Progenitor cell of endocrine pancreas (in vitro differentiated cells): ENCODE measurements at regions not wholly inside any gene's neighbourhood (a gene's known extent, or its start where the extent isn't known, plus 50 kb on each side); places are given as distances from the start of the nearest gene placed in this dataset.

Experiments used
- DNase-seq: peaks from one replicate; pipeline ENCODE4 v3.0.0; 2021; ENCODE audit warnings: low spot score; ENCODE audit not compliant: unreplicated experiment
- H3K27ac Mint-ChIP-seq: 2 replicates; pipeline ENCODE4 v1.8.0; 2021; ENCODE audit warnings: mild to moderate bottlenecking, moderate library complexity, mixed read lengths
- H3K27me3 Mint-ChIP-seq: 2 replicates; pipeline ENCODE4 v1.8.0; 2021; ENCODE audit warnings: mixed read lengths
- H3K36me3 Mint-ChIP-seq: 2 replicates; pipeline ENCODE4 v1.8.0; 2022; ENCODE audit warnings: mixed read lengths; ENCODE audit not compliant: insufficient read depth
- H3K4me1 Mint-ChIP-seq: 2 replicates; pipeline ENCODE4 v1.8.0; 2021; ENCODE audit warnings: low read depth, mixed read lengths
- H3K4me3 Mint-ChIP-seq: 2 replicates; pipeline ENCODE4 v1.8.0; 2021; ENCODE audit warnings: low read depth, mild to moderate bottlenecking, moderate library complexity, mixed read lengths
- H3K9me3 Mint-ChIP-seq: 2 replicates; pipeline ENCODE4 v1.8.0; 2021; ENCODE audit warnings: low read depth, mixed read lengths
- TF ChIP-seq, protein P1 (sequence below): fragments of 200-600 bp; sonication (generic); IDR thresholded peaks from one replicate; pipeline ENCODE4 v1.5.0; 2021; ENCODE audit warnings: antibody characterized with exemption, mild to moderate bottlenecking; ENCODE audit not compliant: unreplicated experiment

DNA sequence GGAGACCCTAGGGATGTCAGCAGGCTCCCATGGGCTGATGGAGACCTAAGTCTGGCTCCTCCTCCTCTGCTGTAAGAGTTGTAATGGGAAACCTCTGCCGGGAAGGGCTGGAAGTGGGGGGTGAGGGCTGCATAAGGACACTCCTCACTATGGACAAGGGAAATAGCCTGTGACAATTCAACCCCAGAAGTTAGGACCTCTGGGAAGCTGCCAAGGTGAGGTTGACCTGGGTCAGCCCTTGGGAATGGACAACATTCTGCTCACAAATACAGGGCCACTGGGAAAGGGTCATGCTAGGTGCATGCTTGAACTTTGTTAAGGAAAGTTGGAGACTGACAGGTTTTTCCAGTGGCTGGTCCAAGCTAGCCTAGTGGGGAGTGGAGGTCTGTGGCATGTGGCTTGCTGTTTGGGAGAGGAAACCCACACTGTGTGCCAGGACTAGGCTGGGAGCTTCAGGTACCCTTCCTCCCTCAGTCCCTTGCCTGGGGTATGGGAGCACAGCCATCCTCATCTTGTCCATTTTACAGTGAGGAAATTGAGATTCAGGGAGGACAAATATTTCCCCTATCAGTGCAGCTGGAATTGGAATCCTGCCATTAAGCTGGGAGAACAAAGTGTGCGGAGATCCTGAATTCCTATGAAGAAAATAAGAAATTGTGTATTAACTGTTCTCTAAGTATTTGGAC is 190.4 kb downstream of the SALL1 start:
- TF ChIP-seq, protein P1, sequence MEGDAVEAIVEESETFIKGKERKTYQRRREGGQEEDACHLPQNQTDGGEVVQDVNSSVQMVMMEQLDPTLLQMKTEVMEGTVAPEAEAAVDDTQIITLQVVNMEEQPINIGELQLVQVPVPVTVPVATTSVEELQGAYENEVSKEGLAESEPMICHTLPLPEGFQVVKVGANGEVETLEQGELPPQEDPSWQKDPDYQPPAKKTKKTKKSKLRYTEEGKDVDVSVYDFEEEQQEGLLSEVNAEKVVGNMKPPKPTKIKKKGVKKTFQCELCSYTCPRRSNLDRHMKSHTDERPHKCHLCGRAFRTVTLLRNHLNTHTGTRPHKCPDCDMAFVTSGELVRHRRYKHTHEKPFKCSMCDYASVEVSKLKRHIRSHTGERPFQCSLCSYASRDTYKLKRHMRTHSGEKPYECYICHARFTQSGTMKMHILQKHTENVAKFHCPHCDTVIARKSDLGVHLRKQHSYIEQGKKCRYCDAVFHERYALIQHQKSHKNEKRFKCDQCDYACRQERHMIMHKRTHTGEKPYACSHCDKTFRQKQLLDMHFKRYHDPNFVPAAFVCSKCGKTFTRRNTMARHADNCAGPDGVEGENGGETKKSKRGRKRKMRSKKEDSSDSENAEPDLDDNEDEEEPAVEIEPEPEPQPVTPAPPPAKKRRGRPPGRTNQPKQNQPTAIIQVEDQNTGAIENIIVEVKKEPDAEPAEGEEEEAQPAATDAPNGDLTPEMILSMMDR = no peak
- Mint-ChIP-seq H3K27me3 (peaks cover 5% of the 10 kb centered on the region), H3K4me3 (no peak overlapping the region), H3K4me1 (peaks cover 8% of the 10 kb centered on the region), H3K27ac (peak overlapping the region; percentile 85), H3K9me3 (no peaks in the 10 kb centered on the region), H3K36me3 (no peaks in the 10 kb centered on the region)
- DNase-seq = no peak

DNA sequence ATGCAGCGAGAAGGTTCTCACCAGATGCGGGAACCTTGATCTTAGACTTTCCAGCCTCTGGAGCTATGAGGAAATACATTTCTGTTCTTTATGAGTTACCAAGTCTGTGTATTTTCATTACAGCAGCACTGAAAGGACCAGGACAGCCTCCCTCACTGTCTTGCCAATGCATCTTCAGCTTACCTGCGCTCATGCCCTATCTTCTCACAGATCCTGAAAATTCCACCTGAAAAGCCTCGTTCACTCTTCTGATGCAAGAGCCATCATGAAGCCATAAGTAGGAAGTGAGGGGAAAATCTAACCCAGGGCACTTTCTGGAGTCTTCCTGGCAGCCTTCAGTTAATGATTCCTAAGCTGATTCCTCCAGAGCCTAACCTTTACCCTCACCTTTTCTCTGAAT is 194.0 kb downstream of the SALL1 start:
- Mint-ChIP-seq H3K36me3 (no peaks in the 10 kb centered on the region), H3K4me1 (peaks cover 12% of the 10 kb centered on the region), H3K9me3 (no peaks in the 10 kb centered on the region), H3K4me3 (no peak overlapping the region), H3K27me3 (peaks cover 24% of the 10 kb centered on the region), H3K27ac (no peak overlapping the region)
- TF ChIP-seq, protein P1 = no peak
- no peak for DNase-seq

DNA sequence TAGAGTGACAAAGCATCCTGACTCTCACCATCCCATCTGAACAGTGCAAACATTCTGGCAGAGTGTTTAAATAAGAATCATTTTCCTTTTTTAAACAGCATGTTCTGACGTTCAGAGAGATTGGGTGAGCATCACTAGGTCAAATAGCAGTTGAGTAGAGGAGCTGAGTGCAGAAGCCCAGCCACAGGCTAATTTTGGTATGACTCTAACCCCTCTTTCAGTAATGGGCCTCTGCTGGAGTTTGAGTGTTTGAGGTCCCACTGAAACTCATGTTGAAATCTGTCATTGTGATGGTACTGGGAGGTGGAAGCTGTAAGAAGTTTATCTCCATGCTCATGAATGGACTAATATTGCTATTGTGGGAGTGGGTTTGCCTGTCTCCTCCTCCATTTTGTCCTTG is 194.4 kb downstream of the SALL1 start:
- Mint-ChIP-seq H3K4me3 (no peak overlapping the region), H3K4me1 (peaks cover 12% of the 10 kb centered on the region), H3K27me3 (peaks cover 24% of the 10 kb centered on the region), H3K36me3 (no peaks in the 10 kb centered on the region), H3K27ac (no peak overlapping the region), H3K9me3 (no peaks in the 10 kb centered on the region)
- no peak for DNase-seq
- TF ChIP-seq, protein P1 = no peak

DNA sequence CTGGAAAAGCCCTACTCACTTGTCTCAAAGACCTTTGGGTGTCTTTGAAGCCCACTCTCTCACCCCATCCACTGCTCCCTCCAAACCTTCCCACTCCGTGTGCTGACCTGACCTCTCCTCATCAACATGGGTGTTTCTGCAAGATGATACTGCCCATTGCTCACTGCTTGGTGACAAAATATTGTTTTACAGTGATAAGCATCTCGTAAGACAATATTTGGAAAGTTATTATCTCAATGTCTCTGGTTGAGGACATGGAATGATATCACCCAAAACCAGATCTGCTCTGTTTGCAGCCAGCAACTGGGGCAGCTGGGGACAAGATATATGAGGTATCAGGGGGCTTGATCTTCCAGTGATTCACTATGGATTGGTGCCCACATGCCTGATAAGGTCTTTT is 195.8 kb downstream of the SALL1 start:
- H3K4me1 Mint-ChIP-seq = peaks cover 12% of the 10 kb centered on the region
- no peak overlapping the region for H3K27ac Mint-ChIP-seq
- no peaks in the 10 kb centered on the region for H3K9me3 Mint-ChIP-seq
- no peak overlapping the region for H3K4me3 Mint-ChIP-seq
- TF ChIP-seq, protein P1 = no peak
- H3K36me3 Mint-ChIP-seq = no peaks in the 10 kb centered on the region
- peaks cover 22% of the 10 kb centered on the region for H3K27me3 Mint-ChIP-seq
- no peak for DNase-seq

DNA sequence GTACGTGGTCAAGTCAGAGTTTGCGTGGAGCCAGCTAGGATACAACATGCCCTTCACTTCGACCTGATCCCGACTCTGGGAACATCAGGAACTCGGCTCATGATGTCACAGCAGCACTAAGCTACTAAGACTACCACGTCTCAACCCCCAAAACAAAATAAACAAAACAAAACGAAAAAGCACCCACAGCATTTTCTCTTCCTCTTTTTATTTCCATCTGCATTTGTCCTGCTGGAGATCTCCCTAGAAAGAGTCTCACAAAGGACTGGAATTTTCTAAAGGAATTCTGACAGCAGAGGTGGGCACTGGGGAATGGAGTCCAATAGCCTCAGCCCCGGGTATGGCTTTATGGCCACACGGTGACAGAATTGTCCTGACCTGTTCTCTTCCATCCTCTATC is 196.6 kb downstream of the SALL1 start:
- TF ChIP-seq, protein P1 = no peak
- no peak overlapping the region for H3K27ac Mint-ChIP-seq
- H3K36me3 Mint-ChIP-seq = no peaks in the 10 kb centered on the region
- no peak for DNase-seq
- no peak overlapping the region for H3K4me3 Mint-ChIP-seq
- peaks cover 12% of the 10 kb centered on the region for H3K4me1 Mint-ChIP-seq
- H3K27me3 Mint-ChIP-seq = peaks cover 22% of the 10 kb centered on the region
- H3K9me3 Mint-ChIP-seq = no peaks in the 10 kb centered on the region
